ENCODE measurements at regions not wholly inside any gene's neighbourhood (a gene's known extent, or its start where the extent isn't known, plus 50 kb on each side); places are given as distances from the start of the nearest gene placed in this dataset.

DNA sequence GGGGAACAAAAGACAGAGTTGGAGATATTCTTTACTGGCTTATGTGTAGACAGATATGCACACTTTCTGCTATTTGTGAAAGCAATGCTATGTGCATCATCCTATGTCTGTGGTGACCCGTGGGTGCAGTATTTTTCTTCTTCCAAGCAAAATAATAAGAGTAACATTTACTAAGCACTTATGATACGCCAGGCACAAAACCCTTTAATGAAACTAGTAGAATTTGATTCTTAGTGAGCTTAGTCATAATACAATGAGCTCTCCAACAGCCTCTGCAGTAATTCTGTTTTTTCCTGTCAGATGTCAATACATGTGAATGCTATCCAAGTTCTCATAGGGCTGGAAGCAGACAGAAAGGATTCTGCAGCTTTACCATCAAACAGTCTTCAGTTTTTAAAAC is 130.6 kb downstream of the RAD51AP2 start:
- Histone ChIP-seq H3K9me3 (peaks cover 0 to under 1% (median 0%) of the 10 kb centered on the region in 4 donors), H3K36me3 (no peaks in the 10 kb centered on the region), H3K27ac (no peak overlapping the region), H3K27me3 (no peaks in the 10 kb centered on the region), H3K4me3 (no peak overlapping the region), H3K4me1 (no peaks in the 10 kb centered on the region)
- DNase-seq: no peak
- WGBS, 5 donors: 60 to 82% (median 69%) methylated on average over 2 of the region's 2 CpGs
- no peak for TF ChIP-seq POLR2A (IDR thresholded peaks at IDR 0.05)
- no peak for TF ChIP-seq POLR2AphosphoS5 (IDR thresholded peaks at IDR 0.05)
- no peak for TF ChIP-seq EP300 (IDR thresholded peaks at IDR 0.05)
- TF ChIP-seq, protein P1, sequence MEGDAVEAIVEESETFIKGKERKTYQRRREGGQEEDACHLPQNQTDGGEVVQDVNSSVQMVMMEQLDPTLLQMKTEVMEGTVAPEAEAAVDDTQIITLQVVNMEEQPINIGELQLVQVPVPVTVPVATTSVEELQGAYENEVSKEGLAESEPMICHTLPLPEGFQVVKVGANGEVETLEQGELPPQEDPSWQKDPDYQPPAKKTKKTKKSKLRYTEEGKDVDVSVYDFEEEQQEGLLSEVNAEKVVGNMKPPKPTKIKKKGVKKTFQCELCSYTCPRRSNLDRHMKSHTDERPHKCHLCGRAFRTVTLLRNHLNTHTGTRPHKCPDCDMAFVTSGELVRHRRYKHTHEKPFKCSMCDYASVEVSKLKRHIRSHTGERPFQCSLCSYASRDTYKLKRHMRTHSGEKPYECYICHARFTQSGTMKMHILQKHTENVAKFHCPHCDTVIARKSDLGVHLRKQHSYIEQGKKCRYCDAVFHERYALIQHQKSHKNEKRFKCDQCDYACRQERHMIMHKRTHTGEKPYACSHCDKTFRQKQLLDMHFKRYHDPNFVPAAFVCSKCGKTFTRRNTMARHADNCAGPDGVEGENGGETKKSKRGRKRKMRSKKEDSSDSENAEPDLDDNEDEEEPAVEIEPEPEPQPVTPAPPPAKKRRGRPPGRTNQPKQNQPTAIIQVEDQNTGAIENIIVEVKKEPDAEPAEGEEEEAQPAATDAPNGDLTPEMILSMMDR (IDR thresholded peaks at IDR 0.05): no peak
- intact Hi-C loops (cut with DNase I; ENCODE audit: low total_unique reads): no loop called here

- H3K9me3 ChIP-seq: no peaks in the 10 kb centered on the region
- 77 to 91% (median 78%) methylated on average over 2 of the region's 2 CpGs for WGBS, 5 donors
- no peaks in the 10 kb centered on the region for H3K36me3 ChIP-seq
- no peaks in the 10 kb centered on the region for H3K27me3 ChIP-seq
- H3K4me1 ChIP-seq: no peaks in the 10 kb centered on the region
- H3K4me3 ChIP-seq: no peak overlapping the region
- intact Hi-C loops (cut with DNase I; ENCODE audit: low total_unique reads): no loop called here
- H3K27ac ChIP-seq: no peak overlapping the region
- TF ChIP-seq, protein P1 (IDR thresholded peaks at IDR 0.05): no peak
- TF ChIP-seq POLR2A (IDR thresholded peaks at IDR 0.05) (no peak), POLR2AphosphoS5 (IDR thresholded peaks at IDR 0.05) (no peak), EP300 (IDR thresholded peaks at IDR 0.05) (no peak)
- DNase-seq: no peak
Observed at GRCh38 chr2:17386771-17387170, 131.5 kb downstream of the RAD51AP2 start.

- intact Hi-C loops (cut with DNase I; ENCODE audit: low total_unique reads): no loop called here
- no peaks in the 10 kb centered on the region for H3K9me3 ChIP-seq
- no peak for TF ChIP-seq POLR2AphosphoS5 (IDR thresholded peaks at IDR 0.05)
- TF ChIP-seq, protein P1 (IDR thresholded peaks at IDR 0.05): no peak
- no peak for TF ChIP-seq EP300 (IDR thresholded peaks at IDR 0.05)
- TF ChIP-seq POLR2A (IDR thresholded peaks at IDR 0.05): no peak
- H3K4me3 ChIP-seq: no peak overlapping the region
- H3K27ac ChIP-seq: no peak overlapping the region
- H3K27me3 ChIP-seq: no peaks in the 10 kb centered on the region
- no peak for DNase-seq
- no peaks in the 10 kb centered on the region for H3K4me1 ChIP-seq
- WGBS, 5 donors: 25 to 50% (median 33%) methylated on average over 1 of the region's 1 CpG
- H3K36me3 ChIP-seq: no peaks in the 10 kb centered on the region
Observed at GRCh38 chr2:17380003-17380402, 138.2 kb downstream of the RAD51AP2 start.

DNA sequence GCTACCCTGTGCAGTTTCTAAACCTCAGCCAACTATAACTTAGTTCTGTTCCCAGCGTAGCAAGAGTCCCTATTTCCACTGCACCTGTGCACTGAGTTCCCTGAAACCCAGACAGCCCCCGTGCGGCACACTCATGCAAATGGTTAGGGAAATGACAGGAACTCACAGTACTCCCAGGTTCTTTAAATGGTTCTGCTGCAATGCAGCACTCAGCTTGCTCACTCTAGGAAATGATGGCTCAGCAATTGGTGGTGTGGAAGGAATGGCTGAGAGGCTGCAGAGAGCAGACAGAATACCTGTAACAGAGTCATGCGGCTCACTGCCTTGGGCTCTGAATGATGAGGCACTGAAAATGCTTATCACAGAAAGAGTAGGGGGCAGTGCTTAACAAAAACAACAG is 143.0 kb downstream of the RAD51AP2 start:
- WGBS, 5 donors: 70 to 87% (median 82%) methylated on average over 4 of the region's 4 CpGs
- TF ChIP-seq EP300 (IDR thresholded peaks at IDR 0.05) (no peak), POLR2AphosphoS5 (IDR thresholded peaks at IDR 0.05) (no peak), POLR2A (IDR thresholded peaks at IDR 0.05) (no peak)
- TF ChIP-seq, protein P1 (IDR thresholded peaks at IDR 0.05): no peak
- H3K4me3 ChIP-seq: no peak overlapping the region
- no peaks in the 10 kb centered on the region for H3K36me3 ChIP-seq
- H3K4me1 ChIP-seq: no peaks in the 10 kb centered on the region
- DNase-seq: peak in 1 of 2 donors; percentile 8
- H3K27ac ChIP-seq: no peak overlapping the region
- H3K9me3 ChIP-seq: peaks cover 0 to 9% (median 0%) of the 10 kb centered on the region in 4 donors
- no peaks in the 10 kb centered on the region for H3K27me3 ChIP-seq
- intact Hi-C loops (cut with DNase I; ENCODE audit: low total_unique reads): no loop called here

Data from stomach (tissue), 8 donors.